A549 (cell line): ENCODE measurements at regions not wholly inside any gene's neighbourhood (a gene's known extent, or its start where the extent isn't known, plus 50 kb on each side); places are given as distances from the start of the nearest gene placed in this dataset.

ENCODE experiments used
- CTCF ChIP-seq: fragments of >200 bp; sonication (Bioruptor Twin); formaldehyde crosslinking; IDR thresholded peaks from 3 replicates; pipeline ENCODE4 v1.5.1; 2016
- HMGXB4 ChIP-seq: fragments of 250-450 bp; sonication (Bioruptor Pico); IDR thresholded peaks from 2 replicates; pipeline ENCODE4 v1.5.0; 2021; ENCODE audit warnings: mild to moderate bottlenecking, moderate library complexity, borderline replicate concordance
- POLR2A ChIP-seq: IDR thresholded peaks from 2 replicates; pipeline ENCODE4 v1.6.1; 2012; ENCODE audit warnings: mild to moderate bottlenecking, low read length
- SREBF2 ChIP-seq: fragments of 450-650 bp; IDR thresholded peaks from 2 replicates; pipeline ENCODE4 v1.6.1; 2014; ENCODE audit warnings: mild to moderate bottlenecking, moderate library complexity
- USF2 ChIP-seq: fragments of 450-650 bp; IDR thresholded peaks from 2 replicates; pipeline ENCODE4 v1.6.1; 2014; ENCODE audit warnings: antibody characterized with exemption

GRCh38 chr13:59043016-59043415 lies 1120.7 kb downstream of the DIAPH3 start:
- no peak for TF ChIP-seq CTCF
- no peak for TF ChIP-seq USF2
- TF ChIP-seq HMGXB4 (CRISPR knock-in tag) = no peak
- no peak for TF ChIP-seq SREBF2
- TF ChIP-seq POLR2A = no peak
